Mammary epithelial cell (primary cell): ENCODE measurements at regions not wholly inside any gene's neighbourhood (a gene's known extent, or its start where the extent isn't known, plus 50 kb on each side); places are given as distances from the start of the nearest gene placed in this dataset.

Experiments used
- EZH2 ChIP-seq: IDR thresholded peaks from 2 replicates; pipeline ENCODE4 v1.6.1; 2012; ENCODE audit warnings: low read length, inconsistent platforms, borderline replicate concordance
- TF ChIP-seq, protein P1 (sequence below), 2 donors: IDR thresholded peaks in 1 of 2; conservative IDR thresholded peaks in 1 of 2; 2 replicates each; pipeline ENCODE4 v1.5.1; 2011 to 2012; ENCODE audit warnings: inconsistent platforms in 2 of 2, low read length in 2 of 2, mild to moderate bottlenecking in 2 of 2, control low read depth in 1 of 2, low read depth in 1 of 2; ENCODE audit not compliant: insufficient read depth in 1 of 2; ENCODE audit errors: extremely low read depth in 1 of 2

GRCh38 chr1:232518349-232518748, 111.6 kb downstream of the SIPA1L2 start:
- no peak for TF ChIP-seq EZH2
- TF ChIP-seq, protein P1, sequence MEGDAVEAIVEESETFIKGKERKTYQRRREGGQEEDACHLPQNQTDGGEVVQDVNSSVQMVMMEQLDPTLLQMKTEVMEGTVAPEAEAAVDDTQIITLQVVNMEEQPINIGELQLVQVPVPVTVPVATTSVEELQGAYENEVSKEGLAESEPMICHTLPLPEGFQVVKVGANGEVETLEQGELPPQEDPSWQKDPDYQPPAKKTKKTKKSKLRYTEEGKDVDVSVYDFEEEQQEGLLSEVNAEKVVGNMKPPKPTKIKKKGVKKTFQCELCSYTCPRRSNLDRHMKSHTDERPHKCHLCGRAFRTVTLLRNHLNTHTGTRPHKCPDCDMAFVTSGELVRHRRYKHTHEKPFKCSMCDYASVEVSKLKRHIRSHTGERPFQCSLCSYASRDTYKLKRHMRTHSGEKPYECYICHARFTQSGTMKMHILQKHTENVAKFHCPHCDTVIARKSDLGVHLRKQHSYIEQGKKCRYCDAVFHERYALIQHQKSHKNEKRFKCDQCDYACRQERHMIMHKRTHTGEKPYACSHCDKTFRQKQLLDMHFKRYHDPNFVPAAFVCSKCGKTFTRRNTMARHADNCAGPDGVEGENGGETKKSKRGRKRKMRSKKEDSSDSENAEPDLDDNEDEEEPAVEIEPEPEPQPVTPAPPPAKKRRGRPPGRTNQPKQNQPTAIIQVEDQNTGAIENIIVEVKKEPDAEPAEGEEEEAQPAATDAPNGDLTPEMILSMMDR (conservative IDR thresholded peaks at IDR 0.05 in 1 of 2, IDR thresholded peaks at IDR 0.05 in 1 of 2; ENCODE audit: extremely low read depth in 1 of 2, insufficient read depth in 1 of 2, low read depth in 1 of 2, low read length in 2 of 2): no peak
